ENCODE measurements at regions not wholly inside any gene's neighbourhood (a gene's known extent, or its start where the extent isn't known, plus 50 kb on each side); places are given as distances from the start of the nearest gene placed in this dataset.

DNA sequence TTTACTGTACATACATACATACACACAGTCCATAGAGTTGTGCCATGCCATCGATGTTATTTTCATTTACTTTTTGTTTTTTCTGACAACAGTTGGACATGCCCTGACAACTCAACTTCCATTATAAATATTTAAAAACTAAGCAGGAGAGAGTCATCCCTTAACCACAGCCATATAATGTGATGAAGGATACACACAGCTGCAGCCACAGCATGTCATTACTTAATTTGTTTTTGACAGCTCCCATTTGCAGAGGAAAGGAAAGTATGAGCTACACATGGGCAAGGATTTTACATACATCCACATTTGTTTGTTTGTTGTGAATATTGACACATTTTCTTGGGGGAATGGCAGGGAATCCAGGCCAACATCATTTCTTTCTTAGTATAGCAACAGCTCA, 91.5 kb upstream of the TUT7 start:
- no peak for TF ChIP-seq CTCF (IDR thresholded peaks at IDR 0.05)

- no peak for TF ChIP-seq CTCF (IDR thresholded peaks at IDR 0.05)
Observed at GRCh38 chr9:86443992-86444391, 89.8 kb upstream of the TUT7 start.

DNA sequence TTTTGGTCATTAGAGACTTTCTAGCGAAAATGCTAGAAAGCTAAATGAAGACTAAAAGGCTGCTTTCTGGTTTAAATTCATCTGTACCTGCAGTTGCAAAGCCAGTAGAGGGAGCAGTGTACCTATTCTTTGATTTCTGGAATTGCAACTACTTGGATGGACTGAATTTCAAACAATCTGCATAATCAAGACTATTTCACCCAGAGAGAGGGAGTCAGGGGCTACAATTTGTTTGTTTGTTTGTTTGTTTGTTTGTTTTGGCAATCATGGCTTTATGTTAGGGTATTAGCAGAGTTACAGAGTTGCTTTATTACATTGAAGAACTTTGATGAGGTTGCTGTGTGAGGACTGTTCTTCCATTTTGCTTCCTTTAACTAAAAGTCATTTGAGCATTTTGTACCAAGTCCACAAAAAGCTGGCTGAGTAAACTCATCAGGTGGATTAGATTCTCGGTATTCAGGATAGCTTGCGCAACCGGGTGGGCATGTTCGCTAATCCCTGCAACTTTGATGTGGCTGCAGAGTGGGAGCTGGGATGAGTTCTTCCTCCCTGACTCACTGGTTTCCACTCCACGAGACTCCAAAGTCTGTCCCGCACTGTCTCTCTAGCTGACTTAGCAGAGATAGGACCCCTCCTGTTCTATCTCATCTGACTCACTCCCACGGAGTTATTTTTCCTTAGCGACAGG, 80.0 kb upstream of the TUT7 start:
- peak; percentile 94 for TF ChIP-seq CTCF (IDR thresholded peaks at IDR 0.05)

DNA sequence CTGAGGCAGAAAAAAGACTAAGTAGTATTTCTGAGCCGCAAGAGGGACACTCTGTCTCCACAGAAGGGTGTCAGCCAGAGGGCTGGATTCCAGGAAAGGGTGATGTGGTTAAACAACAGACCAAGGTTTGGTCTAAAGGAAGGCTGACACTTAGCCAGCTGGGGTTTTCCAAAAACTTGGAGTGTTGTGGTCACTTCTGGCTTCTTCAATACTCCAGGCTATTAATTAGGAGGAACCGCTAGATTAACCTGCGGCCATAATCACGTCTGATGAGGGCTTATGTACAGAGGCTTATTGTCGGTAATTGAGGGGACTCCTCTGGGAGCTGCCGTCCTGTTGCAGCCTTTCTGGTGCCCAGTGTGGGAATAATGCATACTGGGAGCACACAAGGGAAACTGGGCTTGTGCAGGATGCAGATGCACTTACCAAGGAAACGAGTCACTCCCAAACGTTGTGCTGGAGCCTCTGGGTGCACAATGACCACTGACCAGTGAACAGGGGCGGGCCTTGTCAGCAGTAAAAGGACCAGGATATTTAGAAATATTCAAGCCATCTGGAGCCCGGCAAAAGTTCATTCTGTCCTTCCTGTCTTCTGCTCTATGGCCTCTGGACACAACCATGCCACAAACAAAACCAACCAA, 70.2 kb upstream of the TUT7 start:
- TF ChIP-seq CTCF (IDR thresholded peaks at IDR 0.05), result no peak

GRCh38 chr9:86413971-86414880, 60.0 kb upstream of the TUT7 start:
- TF ChIP-seq CTCF (IDR thresholded peaks at IDR 0.05), result peak; percentile 77

DNA sequence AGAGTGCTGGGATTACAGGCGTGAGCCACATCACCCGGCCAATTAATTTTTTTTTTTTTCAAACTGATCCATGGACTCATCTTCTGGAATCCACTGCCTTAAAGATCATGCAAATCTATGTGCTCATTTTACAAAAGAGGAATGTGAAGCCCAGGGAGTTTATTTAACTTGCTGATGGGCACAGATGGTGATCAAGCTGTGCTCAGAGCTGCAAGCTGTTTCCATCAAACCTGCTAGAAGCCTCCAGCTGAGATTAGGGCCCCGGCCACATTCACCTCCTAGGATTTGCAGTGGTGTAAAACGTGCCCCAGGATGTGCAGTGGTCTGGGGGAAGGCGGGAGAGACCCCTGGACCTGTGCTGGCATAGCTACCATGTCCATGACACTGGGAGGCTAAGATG, 56.1 kb upstream of the TUT7 start:
- TF ChIP-seq CTCF (IDR thresholded peaks at IDR 0.05), result no peak

- TF ChIP-seq CTCF (IDR thresholded peaks at IDR 0.05), result no peak
Observed at GRCh38 chr9:86408121-86408520, 53.9 kb upstream of the TUT7 start.
